K562 (cell line): ENCODE measurements at regions not wholly inside any gene's neighbourhood (a gene's known extent, or its start where the extent isn't known, plus 50 kb on each side); places are given as distances from the start of the nearest gene placed in this dataset.

Experiments
- ATAC-seq: fragments of 200-7000 bp; cut with Tn5 transposase; 3 replicates; pipeline ENCODE4 v1.9.1; 2020; ENCODE audit warnings: moderate library complexity
- BruUV-seq: library from RNA; stranded (reverse); fragments of 400-500 nt; replicated peaks from 2 replicates; lab custom pipeline; 2021; lab: Mats Ljungman, UMichigan
- CTCF ChIA-PET: fragments of 300-600 bp; formaldehyde crosslinking; extraction: SDS; loops from one replicate; lab custom pipeline; 2021; ENCODE audit warnings: low intra/inter-chr PET ratio; lab: Yijun Ruan, JAX
- POLR2A ChIA-PET: fragments of 300-600, 350-650 bp; sonication (Branson Sonifier 250); formaldehyde crosslinking; extraction: SDS; loops from one replicate; lab custom pipeline; 2021; ENCODE audit warnings: antibody characterized with exemption, inconsistent platforms; lab: Yijun Ruan, JAX
- DNase-seq, 4 experiments: peaks; one replicate each; pipeline versions ENCODE4 v3.0.0 to v3.0.0-alpha.2; 2011 to 2018; ENCODE audit warnings: low spot score in 3 of 4, mixed read lengths in 3 of 4; ENCODE audit errors: extremely low read depth in 1 of 4
- FAIRE-seq: peaks from 2 replicates; lab custom pipeline; 2011; peaks lifted over from hg19 to GRCh38; lab: Jason Lieb, UNC
- H2AFZ ChIP-seq: 2 replicates; pipeline ENCODE4 v1.6.0; 2011; ENCODE audit warnings: low read depth, low read length, control low read depth, inconsistent platforms
- H3K27ac ChIP-seq: fragments of 200-600 bp; 3 replicates; pipeline ENCODE4 v1.8.0; 2011; ENCODE audit warnings: low read depth, mild to moderate bottlenecking, control low read depth, inconsistent platforms, low read length, moderate library complexity, mixed read lengths; ENCODE audit errors: extremely low read depth
- H3K27me3 ChIP-seq, 2 experiments: fragments of 300-600 bp in 1 of 2; 2 replicates in 1 of 2; 3 replicates in 1 of 2; pipeline versions ENCODE4 v1.6.0 to v1.8.0; 2011; ENCODE audit warnings: inconsistent platforms in 2 of 2, low read length in 2 of 2, mild to moderate bottlenecking in 1 of 2, mixed read lengths in 1 of 2, moderate library complexity in 1 of 2; ENCODE audit not compliant: control insufficient read depth in 2 of 2, insufficient read depth in 2 of 2
- H3K36me3 ChIP-seq: fragments of 300-600 bp; 3 replicates; pipeline ENCODE4 v1.8.0; 2011; ENCODE audit warnings: mild to moderate bottlenecking, low read length, inconsistent platforms; ENCODE audit not compliant: control insufficient read depth, insufficient read depth
- H3K4me1 ChIP-seq, 2 experiments: fragments of 200-600 bp in 1 of 2; replicated peaks in 1 of 2; 2 replicates in 1 of 2; 3 replicates in 1 of 2; pipeline versions ENCODE4 v1.5.1 to v1.8.0; 2011; ENCODE audit warnings: inconsistent platforms in 2 of 2, low read length in 2 of 2, mild to moderate bottlenecking in 1 of 2, mixed read lengths in 1 of 2, moderate library complexity in 1 of 2; ENCODE audit not compliant: control insufficient read depth in 2 of 2, insufficient read depth in 2 of 2
- H3K4me2 ChIP-seq: 2 replicates; pipeline ENCODE4 v1.6.1; 2011; ENCODE audit warnings: low read length, control low read depth, inconsistent platforms, mixed read lengths; ENCODE audit not compliant: insufficient read depth
- H3K4me3 ChIP-seq: fragments of 200-600 bp; sonication (generic), shearing (Covaris generic); 2 replicates; pipeline ENCODE4 v1.5.1; 2016; ENCODE audit warnings: control low read depth, inconsistent platforms
- H3K79me2 ChIP-seq: fragments of 200-600 bp; 3 replicates; pipeline ENCODE4 v1.8.0; 2011; ENCODE audit warnings: low read length, inconsistent platforms; ENCODE audit not compliant: control insufficient read depth, insufficient read depth
- H3K9ac ChIP-seq, 2 experiments: 2 replicates each; pipeline versions ENCODE4 v1.6.0 to v1.6.1; 2011; ENCODE audit warnings: low read depth in 2 of 2, low read length in 2 of 2, control low read depth in 1 of 2, inconsistent platforms in 1 of 2, mild to moderate bottlenecking in 1 of 2, mixed read lengths in 1 of 2; ENCODE audit not compliant: insufficient read depth in 1 of 2
- H3K9me1 ChIP-seq: one replicate; pipeline ENCODE4 v1.6.0; 2011; ENCODE audit warnings: inconsistent platforms, mild to moderate bottlenecking, low read length, moderate library complexity; ENCODE audit not compliant: control insufficient read depth, insufficient read depth
- H3K9me3 ChIP-seq: replicated peaks from 2 replicates; pipeline ENCODE4 v1.5.1; 2011; ENCODE audit warnings: low read depth, low read length, inconsistent platforms; ENCODE audit not compliant: control insufficient read depth, insufficient read depth
- H4K20me1 ChIP-seq: replicated peaks from 2 replicates; pipeline ENCODE4 v1.6.1; 2011; ENCODE audit warnings: low read length, inconsistent platforms, mixed read lengths; ENCODE audit not compliant: control insufficient read depth, insufficient read depth
- CREB1 ChIP-seq, 2 experiments: sonication (generic) in 1 of 2; formaldehyde crosslinking in 1 of 2; IDR thresholded peaks; 2 replicates each; pipeline versions ENCODE4 v1.6.1 to v1.8.0; 2012 to 2022; ENCODE audit warnings: inconsistent platforms in 1 of 2, mild to moderate bottlenecking in 1 of 2, missing genetic modification reagents in 1 of 2, moderate library complexity in 1 of 2
- DIDO1 ChIP-seq: fragments of 450-650 bp; IDR thresholded peaks from 2 replicates; pipeline ENCODE4 v1.6.1; 2016; ENCODE audit warnings: low read depth, missing biosample characterization, missing genetic modification characterization
- DMBX1 ChIP-seq: fragments of 250-450 bp; sonication (Bioruptor Pico); IDR thresholded peaks from 2 replicates; pipeline ENCODE4 v1.8.0; 2022; ENCODE audit warnings: inconsistent platforms, mild to moderate bottlenecking, moderate library complexity, borderline replicate concordance
- FOXJ2 ChIP-seq: fragments of 200-800 bp; sonication (Bioruptor generic); IDR thresholded peaks from 2 replicates; pipeline ENCODE4 v1.6.1; 2016; ENCODE audit warnings: missing genetic modification characterization, missing compliant biosample characterization
- HDAC1 ChIP-seq, 2 experiments: fragments of 450-650 bp; IDR thresholded peaks; 2 replicates each; pipeline ENCODE4 v1.6.1; 2016 to 2017; ENCODE audit warnings: inconsistent platforms in 1 of 2, mild to moderate bottlenecking in 1 of 2, moderate library complexity in 1 of 2
- SRSF1 ChIP-seq: fragments of 200-400 bp; formaldehyde crosslinking; IDR thresholded peaks from 2 replicates; pipeline ENCODE4 v1.6.1; 2017; ENCODE audit warnings: mild to moderate bottlenecking, low read depth, low read length, moderate library complexity
- ZNF347 ChIP-seq: fragments of 450-650 bp; formaldehyde crosslinking; IDR thresholded peaks from 2 replicates; pipeline ENCODE4 v1.4.0; 2020; ENCODE audit warnings: low read depth, mild to moderate bottlenecking, moderate library complexity
- WGBS: fragments of 100-300 bp; shearing (Covaris generic); methylation state at CpG from one replicate; pipeline ENCODE4 v1.1.6; 2016; ENCODE audit warnings: low coverage, mixed read lengths; ENCODE audit not compliant: insufficient coverage; ENCODE audit errors: missing lambda C conversion rate; 5-methylcytosine and 5-hydroxymethylcytosine counted together
- in situ Hi-C: fragments of 300-500 bp; cut with MboI; formaldehyde crosslinking; loops from 4 replicates; pipeline ENCODE4 v1.15.0; 2018; ENCODE audit warnings: inconsistent platforms, mixed read lengths
- intact Hi-C: fragments of 100-400 bp; cut with micrococcal nuclease; formaldehyde crosslinking; loops from 2 replicates; pipeline ENCODE4 v1.14.2; 2022
- TF ChIP-seq, protein P1 (sequence below): fragments of 200-800 bp; sonication (Bioruptor generic); IDR thresholded peaks from 2 replicates; pipeline ENCODE4 v1.6.1; 2016; ENCODE audit warnings: missing genetic modification characterization, missing compliant biosample characterization
- TF ChIP-seq, protein P2 (sequence below): IDR thresholded peaks from 2 replicates; pipeline ENCODE4 v1.6.1; 2016; ENCODE audit warnings: missing genetic modification characterization, missing compliant biosample characterization
- TF ChIP-seq, protein P3 (sequence below): fragments of 250-450 bp; sonication (Bioruptor Pico); IDR thresholded peaks from 2 replicates; pipeline ENCODE4 v1.4.0; 2020; ENCODE audit warnings: mild to moderate bottlenecking, moderate library complexity, borderline replicate concordance
- TF ChIP-seq, protein P4 (sequence below): fragments of 250-450 bp; sonication (Bioruptor Pico); IDR thresholded peaks from 2 replicates; pipeline ENCODE4 v1.8.0; 2022; ENCODE audit warnings: moderate library complexity, mild to moderate bottlenecking, inconsistent platforms

DNA sequence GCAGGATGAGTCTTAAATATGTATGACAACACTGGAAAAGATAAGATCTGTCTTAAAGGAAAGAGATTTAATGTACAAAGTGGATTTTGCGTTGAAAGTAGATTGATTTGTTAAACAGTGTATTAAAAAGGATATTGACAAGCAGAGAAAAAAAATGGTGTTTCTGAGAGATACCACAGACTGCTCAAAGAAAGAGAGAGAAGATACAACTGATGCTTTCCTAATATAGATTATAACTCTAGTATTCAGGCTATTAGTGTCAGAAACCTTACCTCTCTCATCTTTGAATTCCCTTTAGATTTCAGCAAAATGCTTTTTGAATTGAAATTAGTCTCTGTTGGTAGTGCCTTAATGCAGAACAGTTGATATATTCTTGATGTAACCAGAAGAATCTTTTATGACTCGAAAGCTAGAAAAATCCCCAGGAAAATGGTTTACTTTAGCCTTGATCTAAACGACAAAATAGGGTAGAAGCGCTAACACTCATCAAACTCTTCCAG is 550.7 kb downstream of the INHBA start:
- FAIRE-seq (no peak), ATAC-seq (no peak)
- in situ Hi-C loops = no loop called here
- no peak for TF ChIP-seq CREB1 (IDR thresholded peaks at IDR 0.05)
- no peak for TF ChIP-seq CREB1 (CRISPR knock-in tag; IDR thresholded peaks at IDR 0.05)
- no peak for TF ChIP-seq DIDO1 (tag)
- TF ChIP-seq FOXJ2 (tag) = no peak
- no peak for TF ChIP-seq SRSF1
- TF ChIP-seq, protein P1, sequence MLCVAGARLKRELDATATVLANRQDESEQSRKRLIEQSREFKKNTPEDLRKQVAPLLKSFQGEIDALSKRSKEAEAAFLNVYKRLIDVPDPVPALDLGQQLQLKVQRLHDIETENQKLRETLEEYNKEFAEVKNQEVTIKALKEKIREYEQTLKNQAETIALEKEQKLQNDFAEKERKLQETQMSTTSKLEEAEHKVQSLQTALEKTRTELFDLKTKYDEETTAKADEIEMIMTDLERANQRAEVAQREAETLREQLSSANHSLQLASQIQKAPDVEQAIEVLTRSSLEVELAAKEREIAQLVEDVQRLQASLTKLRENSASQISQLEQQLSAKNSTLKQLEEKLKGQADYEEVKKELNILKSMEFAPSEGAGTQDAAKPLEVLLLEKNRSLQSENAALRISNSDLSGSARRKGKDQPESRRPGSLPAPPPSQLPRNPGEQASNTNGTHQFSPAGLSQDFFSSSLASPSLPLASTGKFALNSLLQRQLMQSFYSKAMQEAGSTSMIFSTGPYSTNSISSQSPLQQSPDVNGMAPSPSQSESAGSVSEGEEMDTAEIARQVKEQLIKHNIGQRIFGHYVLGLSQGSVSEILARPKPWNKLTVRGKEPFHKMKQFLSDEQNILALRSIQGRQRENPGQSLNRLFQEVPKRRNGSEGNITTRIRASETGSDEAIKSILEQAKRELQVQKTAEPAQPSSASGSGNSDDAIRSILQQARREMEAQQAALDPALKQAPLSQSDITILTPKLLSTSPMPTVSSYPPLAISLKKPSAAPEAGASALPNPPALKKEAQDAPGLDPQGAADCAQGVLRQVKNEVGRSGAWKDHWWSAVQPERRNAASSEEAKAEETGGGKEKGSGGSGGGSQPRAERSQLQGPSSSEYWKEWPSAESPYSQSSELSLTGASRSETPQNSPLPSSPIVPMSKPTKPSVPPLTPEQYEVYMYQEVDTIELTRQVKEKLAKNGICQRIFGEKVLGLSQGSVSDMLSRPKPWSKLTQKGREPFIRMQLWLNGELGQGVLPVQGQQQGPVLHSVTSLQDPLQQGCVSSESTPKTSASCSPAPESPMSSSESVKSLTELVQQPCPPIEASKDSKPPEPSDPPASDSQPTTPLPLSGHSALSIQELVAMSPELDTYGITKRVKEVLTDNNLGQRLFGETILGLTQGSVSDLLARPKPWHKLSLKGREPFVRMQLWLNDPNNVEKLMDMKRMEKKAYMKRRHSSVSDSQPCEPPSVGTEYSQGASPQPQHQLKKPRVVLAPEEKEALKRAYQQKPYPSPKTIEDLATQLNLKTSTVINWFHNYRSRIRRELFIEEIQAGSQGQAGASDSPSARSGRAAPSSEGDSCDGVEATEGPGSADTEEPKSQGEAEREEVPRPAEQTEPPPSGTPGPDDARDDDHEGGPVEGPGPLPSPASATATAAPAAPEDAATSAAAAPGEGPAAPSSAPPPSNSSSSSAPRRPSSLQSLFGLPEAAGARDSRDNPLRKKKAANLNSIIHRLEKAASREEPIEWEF (CRISPR knock-in tag) = no peak
- TF ChIP-seq HDAC1 (IDR thresholded peaks at IDR 0.05) = no peak
- no peak for TF ChIP-seq DMBX1
- TF ChIP-seq ZNF347 = no peak
- TF ChIP-seq, protein P2, sequence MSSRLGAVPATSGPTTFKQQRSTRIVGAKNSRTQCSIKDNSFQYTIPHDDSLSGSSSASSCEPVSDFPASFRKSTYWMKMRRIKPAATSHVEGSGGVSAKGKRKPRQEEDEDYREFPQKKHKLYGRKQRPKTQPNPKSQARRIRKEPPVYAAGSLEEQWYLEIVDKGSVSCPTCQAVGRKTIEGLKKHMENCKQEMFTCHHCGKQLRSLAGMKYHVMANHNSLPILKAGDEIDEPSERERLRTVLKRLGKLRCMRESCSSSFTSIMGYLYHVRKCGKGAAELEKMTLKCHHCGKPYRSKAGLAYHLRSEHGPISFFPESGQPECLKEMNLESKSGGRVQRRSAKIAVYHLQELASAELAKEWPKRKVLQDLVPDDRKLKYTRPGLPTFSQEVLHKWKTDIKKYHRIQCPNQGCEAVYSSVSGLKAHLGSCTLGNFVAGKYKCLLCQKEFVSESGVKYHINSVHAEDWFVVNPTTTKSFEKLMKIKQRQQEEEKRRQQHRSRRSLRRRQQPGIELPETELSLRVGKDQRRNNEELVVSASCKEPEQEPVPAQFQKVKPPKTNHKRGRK = no peak
- TF ChIP-seq, protein P3, sequence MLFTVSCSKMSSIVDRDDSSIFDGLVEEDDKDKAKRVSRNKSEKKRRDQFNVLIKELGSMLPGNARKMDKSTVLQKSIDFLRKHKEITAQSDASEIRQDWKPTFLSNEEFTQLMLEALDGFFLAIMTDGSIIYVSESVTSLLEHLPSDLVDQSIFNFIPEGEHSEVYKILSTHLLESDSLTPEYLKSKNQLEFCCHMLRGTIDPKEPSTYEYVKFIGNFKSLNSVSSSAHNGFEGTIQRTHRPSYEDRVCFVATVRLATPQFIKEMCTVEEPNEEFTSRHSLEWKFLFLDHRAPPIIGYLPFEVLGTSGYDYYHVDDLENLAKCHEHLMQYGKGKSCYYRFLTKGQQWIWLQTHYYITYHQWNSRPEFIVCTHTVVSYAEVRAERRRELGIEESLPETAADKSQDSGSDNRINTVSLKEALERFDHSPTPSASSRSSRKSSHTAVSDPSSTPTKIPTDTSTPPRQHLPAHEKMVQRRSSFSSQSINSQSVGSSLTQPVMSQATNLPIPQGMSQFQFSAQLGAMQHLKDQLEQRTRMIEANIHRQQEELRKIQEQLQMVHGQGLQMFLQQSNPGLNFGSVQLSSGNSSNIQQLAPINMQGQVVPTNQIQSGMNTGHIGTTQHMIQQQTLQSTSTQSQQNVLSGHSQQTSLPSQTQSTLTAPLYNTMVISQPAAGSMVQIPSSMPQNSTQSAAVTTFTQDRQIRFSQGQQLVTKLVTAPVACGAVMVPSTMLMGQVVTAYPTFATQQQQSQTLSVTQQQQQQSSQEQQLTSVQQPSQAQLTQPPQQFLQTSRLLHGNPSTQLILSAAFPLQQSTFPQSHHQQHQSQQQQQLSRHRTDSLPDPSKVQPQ (CRISPR knock-in tag) = no peak
- TF ChIP-seq, protein P4, sequence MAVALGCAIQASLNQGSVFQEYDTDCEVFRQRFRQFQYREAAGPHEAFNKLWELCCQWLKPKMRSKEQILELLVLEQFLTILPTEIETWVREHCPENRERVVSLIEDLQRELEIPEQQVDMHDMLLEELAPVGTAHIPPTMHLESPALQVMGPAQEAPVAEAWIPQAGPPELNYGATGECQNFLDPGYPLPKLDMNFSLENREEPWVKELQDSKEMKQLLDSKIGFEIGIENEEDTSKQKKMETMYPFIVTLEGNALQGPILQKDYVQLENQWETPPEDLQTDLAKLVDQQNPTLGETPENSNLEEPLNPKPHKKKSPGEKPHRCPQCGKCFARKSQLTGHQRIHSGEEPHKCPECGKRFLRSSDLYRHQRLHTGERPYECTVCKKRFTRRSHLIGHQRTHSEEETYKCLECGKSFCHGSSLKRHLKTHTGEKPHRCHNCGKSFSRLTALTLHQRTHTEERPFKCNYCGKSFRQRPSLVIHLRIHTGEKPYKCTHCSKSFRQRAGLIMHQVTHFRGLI (CRISPR knock-in tag) = no peak

More for the DNA sequence above, 550.7 kb downstream of the INHBA start:
- no peaks in the 10 kb centered on the region for H3K9me3 ChIP-seq
- no peaks in the 10 kb centered on the region for H3K9me1 ChIP-seq
- no peaks in the 10 kb centered on the region for H3K79me2 ChIP-seq
- H3K4me2 ChIP-seq = no peak overlapping the region
- ChIA-PET POLR2A (no interaction called here), CTCF (no interaction called here)
- no TSS peak for BruUV-seq
- intact Hi-C loops = no loop called here
- no peaks in the 10 kb centered on the region for H3K36me3 ChIP-seq
- no peak overlapping the region for H3K27ac ChIP-seq
- H3K4me1 ChIP-seq = no peaks in the 10 kb centered on the region
- 2% methylated on average over 4 of the region's 4 CpGs for WGBS
- H3K9ac ChIP-seq = no peak overlapping the region
- H3K27me3 ChIP-seq = no peaks in the 10 kb centered on the region
- DNase-seq = no peak
- H4K20me1 ChIP-seq = no peaks in the 10 kb centered on the region
- no peak overlapping the region for H3K4me3 ChIP-seq
- H2AFZ ChIP-seq = no peak overlapping the region
